ENCODE measurements at regions not wholly inside any gene's neighbourhood (a gene's known extent, or its start where the extent isn't known, plus 50 kb on each side); places are given as distances from the start of the nearest gene placed in this dataset.

DNA sequence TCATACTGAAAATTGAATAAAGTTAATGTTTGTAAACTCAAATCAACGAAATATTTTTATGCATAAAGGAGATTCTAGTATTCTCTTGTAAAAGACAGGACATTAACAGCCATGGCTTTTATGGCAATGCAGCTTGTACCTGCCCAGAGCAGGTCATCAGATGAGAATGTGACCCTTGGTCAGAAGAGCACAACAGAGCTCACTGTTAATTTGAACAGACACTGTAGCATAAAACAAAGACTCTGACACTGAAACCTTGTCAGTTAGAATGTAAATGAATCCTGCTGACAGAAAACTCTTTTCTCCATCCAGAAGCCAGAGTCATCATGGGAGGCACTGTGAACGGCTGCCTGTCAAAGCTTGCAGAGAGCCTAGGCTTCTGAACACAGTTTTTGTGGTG lies 410.6 kb downstream of the RAP2B start:
- TF ChIP-seq, protein P1, sequence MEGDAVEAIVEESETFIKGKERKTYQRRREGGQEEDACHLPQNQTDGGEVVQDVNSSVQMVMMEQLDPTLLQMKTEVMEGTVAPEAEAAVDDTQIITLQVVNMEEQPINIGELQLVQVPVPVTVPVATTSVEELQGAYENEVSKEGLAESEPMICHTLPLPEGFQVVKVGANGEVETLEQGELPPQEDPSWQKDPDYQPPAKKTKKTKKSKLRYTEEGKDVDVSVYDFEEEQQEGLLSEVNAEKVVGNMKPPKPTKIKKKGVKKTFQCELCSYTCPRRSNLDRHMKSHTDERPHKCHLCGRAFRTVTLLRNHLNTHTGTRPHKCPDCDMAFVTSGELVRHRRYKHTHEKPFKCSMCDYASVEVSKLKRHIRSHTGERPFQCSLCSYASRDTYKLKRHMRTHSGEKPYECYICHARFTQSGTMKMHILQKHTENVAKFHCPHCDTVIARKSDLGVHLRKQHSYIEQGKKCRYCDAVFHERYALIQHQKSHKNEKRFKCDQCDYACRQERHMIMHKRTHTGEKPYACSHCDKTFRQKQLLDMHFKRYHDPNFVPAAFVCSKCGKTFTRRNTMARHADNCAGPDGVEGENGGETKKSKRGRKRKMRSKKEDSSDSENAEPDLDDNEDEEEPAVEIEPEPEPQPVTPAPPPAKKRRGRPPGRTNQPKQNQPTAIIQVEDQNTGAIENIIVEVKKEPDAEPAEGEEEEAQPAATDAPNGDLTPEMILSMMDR (IDR thresholded peaks at IDR 0.05): no peak
- TF ChIP-seq POLR2A (IDR thresholded peaks at IDR 0.05): no peak

Measured in adrenal gland (tissue), 5 donors.